GM18508 (cell line): ENCODE measurements at regions not wholly inside any gene's neighbourhood (a gene's known extent, or its start where the extent isn't known, plus 50 kb on each side); places are given as distances from the start of the nearest gene placed in this dataset.
"Not testable (repeated sequence)": the region's sequence is repeated elsewhere in the genome, so short reads cannot be mapped to it uniquely, and the experiment has no call there.

ENCODE experiments used
- ATAC-seq: cut with Tn5 transposase; IDR thresholded peaks from one replicate; pipeline ENCODE4 v1.9.1; 2021; ENCODE audit warnings: moderate number of reproducible peaks; ENCODE audit not compliant: insufficient read depth, unreplicated experiment

DNA sequence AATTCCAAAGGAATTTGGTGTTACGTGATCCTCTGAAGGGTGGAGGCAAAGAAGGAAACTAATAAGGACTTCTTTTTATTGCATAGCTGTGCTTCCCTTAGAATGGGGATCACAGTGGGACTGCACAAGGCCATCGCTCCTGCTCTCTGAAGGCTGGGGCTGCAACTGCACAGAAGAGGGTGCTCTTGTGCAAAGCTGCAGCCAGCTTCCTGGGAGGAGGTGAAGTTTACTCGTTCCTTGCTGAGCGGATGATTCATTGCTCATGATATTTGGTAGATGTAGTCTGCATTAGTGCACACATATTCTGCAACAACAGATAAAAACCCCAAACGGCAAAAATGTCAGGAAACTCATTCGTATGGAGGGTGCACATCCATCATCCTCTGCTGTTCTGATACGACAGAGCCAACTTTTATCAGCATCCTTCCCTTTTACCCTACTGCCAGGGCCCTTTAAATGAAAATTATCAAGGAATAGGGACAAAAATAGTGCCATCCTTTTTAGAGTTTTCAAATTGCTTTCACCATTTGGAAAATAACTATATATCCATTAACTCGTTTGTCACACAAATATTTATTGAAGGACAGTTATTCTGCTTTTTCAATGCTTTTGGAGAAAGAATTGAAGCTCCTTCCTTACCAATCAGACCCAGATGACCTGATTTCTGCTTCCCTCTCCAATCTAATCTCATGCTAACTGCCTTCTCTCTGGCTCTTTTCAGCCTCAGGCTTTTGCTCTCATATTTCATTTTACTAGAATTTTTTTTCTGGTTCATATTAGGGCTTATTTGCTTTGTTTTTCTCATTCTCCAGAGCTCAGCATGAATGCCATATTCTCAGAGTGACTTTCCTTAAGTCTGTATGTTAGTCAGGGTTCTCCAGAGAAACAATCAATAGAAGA is 263.6 kb downstream of the DUSP10 start:
- peak; percentile 63 for ATAC-seq

DNA sequence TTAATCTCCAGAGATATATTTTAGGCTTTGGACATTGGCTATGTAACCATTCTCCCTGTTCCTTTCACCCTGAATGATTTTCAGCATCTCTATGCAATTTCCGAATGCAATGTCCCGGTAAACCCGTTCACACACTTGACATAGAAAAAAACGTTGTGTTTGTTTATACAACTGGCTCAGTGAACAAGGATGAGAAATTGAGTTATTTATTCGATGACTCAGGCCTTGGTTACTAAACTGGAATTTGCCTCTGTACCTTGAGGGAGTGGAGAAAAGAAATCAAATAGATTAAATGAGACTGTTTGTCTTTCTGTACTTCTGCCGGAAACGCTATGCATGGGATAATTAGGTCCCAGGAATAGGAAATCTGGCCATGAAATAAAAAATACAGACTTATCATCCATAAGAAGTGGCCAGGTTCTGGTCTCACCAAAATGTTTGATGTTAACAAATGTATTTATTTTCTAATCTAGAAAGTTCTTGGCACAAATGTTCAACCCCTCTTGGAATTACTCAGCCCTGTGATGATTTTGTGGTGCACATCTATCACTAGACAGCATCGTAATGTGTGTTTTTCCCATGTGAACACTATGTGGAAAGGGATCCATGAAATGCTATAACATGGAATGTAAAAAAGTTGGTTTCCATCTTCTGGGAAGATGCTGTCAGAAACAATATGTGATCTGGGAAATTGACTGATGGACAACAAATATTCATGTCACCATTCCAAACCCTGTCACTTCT is 253.9 kb downstream of the DUSP10 start:
- no peak for ATAC-seq

DNA sequence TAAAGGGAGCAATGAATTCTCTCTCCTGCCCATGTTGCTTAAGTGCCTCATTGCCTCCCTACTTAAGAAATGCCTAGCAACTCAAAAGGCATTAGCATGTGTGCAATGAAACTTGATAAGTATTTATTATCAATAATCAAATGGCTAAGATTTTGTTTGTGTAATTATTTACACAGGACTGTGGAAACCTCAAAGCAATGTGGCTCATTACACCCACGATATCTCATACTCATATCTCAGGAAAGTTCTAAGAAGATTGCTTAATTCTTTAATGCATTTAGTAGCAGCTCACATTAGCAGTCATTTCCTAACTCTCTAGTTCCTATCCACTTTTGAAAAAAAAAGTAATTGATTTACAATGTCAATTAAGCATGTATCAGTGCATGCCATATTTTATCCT is 253.3 kb downstream of the DUSP10 start:
- ATAC-seq = no peak

DNA sequence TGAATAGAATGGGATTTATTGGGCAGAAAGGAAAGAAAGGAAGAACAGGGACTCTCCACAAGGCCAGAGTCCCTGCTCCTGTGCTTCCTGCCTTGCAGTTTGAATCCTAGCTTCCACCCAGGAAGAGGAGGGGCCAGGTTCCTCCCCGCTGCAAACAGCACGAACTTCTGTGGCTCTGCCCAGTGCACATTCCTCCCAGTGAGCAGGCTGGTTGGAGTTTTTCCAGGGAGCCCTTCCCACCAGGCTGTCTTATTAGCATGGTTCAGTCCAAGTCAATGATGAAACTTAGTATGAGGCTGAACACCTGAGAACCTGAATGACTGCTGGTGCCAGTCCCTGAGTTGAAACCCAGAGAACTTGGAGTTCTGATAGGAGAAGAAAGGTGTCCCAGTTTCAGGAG is 247.2 kb downstream of the DUSP10 start:
- ATAC-seq = no peak

DNA sequence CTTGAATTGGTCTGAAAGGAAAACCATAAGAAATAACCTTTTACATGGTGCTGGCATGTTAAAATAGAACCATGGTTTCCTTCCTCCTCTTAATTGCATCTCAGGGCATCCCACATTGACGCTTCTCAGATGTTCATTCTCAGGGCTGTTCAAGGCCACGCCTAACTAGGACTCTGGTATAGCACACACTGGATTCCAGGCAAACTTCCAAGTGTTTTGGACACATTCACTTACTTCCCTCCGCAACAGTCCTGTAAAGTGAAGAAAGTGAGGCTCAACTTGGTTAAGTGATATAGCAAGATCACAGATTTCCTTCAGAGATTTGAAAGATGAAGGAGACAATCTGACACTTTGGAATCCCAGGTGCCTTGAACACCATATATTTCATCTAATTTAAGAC is 244.8 kb downstream of the DUSP10 start:
- ATAC-seq = no peak

DNA sequence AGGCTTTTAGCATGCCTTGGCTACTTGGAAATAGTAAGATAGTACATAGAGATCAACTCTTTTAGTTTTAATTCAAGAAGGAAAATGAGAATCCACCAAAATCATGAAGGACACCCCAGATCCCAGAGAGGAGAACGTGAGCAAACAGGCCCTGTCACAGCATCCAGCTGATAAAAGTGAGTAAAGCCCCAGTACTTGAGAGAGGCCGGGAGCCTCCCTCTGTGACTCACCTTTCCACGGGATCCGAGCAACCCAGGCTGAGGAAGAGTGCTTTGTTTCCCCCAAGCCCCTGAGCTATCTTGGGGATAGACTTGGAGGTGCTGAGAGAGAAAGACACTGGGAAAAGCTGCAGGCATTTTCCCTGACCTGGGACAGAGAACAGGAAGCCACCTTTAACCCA is 238.6 kb downstream of the DUSP10 start:
- ATAC-seq = no peak

DNA sequence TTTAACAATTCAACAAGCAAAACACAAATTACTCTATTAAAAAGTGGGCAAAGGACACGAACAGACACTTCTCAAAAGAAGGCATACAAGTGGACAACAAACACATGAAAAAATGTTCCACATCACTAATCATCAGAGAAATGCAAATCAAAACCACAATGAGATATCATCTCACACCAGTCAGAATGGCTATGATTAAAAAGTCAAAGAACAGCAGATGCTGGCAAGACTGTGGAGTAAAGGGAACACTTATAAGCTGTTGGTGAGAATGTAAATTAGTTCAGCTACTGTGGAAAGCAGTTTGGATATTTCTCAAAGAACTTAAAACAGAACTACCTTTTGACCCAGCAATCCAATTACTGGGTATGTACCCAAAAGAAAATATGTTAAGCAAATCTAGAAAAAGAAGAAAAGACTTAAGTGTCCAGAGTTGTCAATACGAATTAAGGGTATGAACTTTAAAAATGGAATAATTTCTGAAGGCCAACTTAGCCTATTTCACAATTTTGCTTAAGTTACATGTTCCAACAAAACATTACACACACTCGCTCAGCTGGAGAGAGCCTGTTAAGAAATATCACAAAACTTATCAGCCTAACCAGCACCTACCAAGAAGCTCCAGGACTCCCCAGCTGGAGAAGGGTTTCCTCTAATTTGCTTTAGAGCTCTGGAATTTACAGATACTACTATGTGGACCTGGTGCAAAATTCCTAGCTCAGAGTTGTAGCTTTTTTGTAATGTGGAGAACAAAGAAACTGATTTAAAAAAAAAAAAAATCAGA is 232.1 kb downstream of the DUSP10 start:
- no peak for ATAC-seq

DNA sequence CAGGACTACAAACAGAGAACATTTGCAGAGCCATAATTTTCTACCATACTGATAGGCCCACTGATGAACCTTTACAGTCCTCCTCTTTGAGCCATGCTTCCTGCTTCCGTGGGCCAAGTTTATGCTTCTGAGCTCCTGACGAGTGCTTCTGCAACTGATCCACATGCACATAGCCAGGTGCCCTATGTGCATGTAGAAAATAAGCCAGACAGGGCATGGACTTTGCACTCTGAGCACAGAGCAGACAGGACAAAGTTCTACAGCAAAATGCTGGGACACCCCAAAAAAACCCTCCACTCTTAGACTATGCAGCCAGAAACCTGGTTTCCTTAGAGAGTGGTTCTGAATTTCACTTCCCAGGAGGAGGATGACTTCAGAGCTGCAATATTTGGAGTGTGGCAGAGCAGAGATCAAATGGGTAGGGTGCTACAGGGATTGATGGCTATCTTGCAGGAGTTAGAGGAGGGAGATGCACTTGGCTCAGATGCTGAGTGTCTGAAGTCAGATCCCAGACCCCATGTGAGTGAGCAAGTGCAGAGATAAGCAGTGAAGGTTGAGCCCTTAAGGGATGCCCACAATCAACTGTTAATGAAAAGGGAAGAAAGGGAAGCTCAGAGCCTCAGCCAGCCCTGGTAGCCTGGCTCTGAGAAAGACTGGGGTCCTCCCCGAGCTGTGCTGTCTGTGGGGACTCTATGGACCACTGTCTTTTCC is 230.9 kb downstream of the DUSP10 start:
- ATAC-seq = no peak

DNA sequence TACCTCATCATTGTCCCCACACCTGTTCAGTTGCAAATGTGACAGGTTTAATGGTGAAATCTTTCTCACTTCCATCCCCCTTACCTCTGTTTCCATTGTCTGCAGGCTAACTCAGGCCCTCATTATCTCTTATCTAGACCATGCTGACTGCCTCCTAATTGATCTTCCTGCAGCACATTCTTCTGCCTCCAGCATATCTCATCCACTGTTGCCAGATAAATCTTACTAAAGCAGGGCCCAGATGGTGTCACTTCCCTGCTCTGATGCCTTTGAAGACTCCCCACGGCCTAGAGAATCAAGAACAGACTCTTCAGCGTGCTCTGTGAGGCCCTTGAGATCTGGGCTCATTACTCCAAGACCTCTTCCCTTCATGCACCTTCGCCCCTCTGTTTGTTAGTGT is 230.1 kb downstream of the DUSP10 start:
- ATAC-seq = no peak

DNA sequence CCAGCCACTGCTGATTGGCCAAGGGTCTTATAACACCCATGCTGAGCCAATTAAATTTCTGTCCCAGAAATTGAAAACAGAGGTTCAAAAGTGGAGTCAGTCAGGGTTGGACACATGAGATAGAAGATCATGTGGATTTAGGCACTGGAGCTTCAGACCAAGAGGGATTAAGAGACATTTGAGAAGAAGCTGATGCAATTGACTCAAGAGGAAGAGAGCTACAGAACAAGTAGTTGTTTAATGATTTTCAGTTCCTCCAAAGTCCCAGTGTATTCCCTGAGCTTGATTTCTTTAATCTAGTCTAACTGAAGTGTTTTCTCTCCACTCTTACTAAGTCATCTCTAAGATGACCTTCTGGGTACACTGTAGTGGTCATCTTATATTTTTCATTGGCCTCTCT is 227.1 kb downstream of the DUSP10 start:
- no peak for ATAC-seq

DNA sequence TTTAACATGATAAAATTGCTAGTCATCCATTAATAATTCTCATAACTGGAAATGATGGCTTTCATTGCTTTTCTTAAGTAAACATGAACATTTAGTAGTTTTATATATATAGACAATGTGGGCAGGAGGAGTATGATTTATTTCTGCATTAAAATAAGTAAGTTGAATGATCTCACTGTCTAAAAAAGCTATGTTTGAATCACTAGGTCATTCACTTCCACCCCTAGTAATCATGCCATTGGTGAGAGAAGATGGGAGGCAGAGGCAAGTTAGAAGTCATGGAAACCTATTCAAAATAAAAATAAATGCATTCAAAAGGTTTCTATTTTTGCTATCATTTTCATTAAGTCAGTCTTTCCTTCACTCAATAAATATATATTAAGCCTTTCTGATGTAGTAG is 226.4 kb downstream of the DUSP10 start:
- no peak for ATAC-seq

DNA sequence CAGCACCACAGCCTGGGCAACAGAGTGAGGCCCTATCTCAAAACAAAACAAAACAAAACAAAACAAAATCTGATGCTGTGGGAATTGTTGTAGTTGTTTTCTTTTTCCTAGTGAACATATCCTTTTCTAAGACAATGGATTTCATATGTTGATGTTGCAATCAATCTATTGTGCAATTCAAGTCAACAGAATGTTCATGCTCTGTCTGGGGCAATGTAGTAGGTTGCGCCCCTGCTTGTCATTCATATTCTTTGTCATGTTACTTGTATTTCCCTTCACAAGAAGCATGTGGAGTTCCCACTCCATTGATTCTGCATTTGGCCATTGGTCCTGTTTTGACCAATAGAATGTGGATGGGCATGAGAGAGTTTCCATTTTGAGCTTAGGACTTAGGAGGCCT is 223.9 kb downstream of the DUSP10 start:
- no peak for ATAC-seq

DNA sequence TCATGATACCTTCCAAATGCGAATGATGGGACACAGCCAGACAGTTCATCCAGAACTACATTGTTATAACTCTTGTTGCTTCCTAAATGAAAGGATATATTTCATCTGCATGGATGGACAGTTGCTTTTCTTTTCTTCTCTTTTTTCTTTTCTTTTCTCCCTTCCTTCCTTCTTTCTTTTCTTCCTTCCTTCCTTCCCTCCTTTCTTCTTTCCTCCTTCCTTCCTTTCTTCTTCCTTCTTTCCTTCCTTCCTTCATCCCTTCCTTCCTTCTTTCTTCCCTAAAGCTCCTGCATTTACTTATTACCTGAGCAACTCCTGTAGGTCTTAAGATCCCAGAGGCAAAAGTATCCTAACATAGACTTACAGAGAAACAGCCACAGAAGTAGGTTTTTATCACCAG is 221.6 kb downstream of the DUSP10 start:
- no peak for ATAC-seq

DNA sequence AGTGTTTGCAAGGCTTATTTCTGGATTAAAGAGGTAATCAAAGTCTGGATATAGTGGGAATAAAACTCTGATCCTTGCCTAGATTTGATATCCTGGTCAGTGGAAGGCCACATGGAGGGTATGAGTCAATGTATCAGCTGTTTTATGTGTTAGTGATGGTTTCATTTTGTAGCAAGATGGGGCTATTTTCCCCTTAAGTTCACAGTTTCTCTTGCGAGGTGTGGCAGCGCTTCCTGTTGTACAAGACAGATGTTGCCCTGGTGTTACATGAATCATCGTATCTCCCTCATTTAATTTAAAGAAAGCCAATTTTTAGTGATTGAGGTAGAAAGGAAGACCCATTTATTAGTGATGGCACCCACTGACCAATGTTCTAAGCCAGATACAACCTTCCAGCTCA is 220.2 kb downstream of the DUSP10 start:
- no peak for ATAC-seq

DNA sequence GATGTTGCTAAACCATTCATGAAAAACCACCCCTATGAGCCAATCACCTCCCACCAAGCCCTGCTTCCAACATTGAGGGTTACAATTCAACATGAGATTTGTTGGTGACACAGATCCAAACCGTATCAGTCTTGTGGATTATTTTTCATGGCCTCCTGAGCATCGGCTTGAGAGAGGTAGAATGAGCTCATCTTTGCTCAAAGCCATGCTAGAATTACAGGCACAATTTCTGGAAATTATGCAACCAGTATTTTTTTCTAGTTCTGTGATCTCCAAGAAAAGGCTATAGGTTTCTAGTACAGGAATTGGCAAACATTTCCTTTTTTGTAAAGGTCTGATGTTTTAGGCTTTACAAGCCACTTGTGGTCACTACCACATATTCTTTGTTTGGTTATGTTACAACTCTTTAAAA is 219.4 kb downstream of the DUSP10 start:
- no peak for ATAC-seq

DNA sequence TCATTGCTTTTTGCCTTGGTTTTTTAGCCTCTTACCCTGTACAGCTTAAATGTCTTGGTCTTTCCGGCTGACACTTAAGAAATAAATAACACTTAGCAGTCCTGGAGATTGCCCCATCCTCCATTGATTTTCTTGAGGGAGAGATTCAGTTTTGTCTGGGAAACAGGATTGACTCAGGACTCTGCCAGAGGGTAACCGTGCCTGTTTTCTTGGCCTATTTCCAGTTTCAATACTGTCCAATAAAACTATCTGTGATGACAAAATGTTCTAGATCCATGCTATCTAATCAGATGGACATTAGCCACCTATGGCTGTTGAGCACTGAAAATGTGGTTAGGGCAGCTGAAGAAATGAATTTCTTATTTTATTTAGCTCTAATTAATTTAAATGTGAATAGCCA is 216.1 kb downstream of the DUSP10 start:
- ATAC-seq = no peak

DNA sequence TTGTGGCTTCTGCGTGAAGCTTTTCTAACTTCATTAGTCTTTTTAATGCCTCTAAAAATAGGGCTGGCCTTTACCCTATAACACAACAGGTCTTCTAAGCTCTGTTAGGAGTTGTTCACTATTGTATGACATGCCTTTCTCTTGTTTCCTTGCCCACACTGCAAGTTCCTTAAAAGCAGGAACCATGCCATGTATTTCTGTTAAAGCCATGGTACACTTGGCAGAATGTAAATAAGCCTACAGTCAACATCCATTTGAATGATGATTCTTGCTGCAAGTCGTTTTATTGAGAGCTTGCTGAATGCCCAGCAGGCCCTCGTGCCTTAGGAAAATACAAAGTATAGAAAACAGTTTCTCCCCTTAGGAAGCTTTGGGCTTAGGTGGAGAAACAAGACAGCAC is 214.6 kb downstream of the DUSP10 start:
- no peak for ATAC-seq

DNA sequence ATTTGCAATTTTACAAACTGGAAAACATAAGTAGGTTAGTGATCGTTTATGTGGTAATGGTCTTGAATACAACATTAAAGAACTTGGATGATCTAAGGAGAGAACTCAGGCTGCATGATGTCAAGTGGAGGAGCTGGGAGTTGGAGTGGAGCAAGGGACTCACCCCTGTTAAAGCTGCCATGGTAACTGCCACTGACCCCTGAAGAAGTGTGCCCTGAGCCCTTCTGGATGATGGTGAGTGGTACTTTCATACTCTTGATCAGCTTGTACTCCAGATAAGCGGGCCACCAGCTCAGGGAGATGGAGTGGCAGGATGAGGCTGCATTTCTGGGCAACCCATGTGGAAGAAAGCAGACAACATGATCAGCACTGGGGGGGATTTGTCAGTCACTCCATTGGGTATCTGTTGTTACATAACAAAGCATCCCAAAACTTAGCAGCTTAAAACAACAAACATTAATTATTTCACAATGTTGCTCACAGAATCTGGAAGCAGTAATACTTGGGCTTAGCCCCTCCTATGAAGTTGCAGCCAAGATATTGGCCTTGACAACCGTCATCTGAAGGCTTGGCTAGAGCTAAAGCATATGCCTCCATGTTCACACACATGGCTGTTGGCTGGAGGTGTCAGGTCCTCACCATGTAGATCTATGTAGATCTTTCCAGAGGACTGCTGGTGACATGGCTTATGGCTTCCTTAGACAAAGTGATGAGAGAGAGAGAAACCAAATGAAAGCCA is 213.8 kb downstream of the DUSP10 start:
- ATAC-seq = no peak

DNA sequence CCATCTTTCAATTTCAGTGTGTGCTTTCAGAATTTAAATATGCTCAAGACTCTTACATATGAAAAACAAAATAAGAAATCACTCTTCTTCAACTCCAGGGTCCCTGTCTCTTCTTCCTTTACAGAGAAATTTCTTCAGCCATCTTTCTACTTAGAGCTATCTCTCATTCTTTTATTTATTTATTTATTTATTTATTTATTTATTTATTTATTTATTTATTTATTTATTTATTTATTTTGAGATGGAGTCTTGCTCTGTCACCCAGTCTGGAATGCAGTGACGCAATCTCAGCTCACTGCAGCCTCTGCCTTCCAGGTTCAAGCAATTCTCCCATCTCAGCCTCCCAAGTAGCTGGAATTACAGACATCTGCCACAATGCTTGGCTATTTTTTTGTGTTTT is 211.7 kb downstream of the DUSP10 start:
- not testable (repeated sequence) for ATAC-seq

DNA sequence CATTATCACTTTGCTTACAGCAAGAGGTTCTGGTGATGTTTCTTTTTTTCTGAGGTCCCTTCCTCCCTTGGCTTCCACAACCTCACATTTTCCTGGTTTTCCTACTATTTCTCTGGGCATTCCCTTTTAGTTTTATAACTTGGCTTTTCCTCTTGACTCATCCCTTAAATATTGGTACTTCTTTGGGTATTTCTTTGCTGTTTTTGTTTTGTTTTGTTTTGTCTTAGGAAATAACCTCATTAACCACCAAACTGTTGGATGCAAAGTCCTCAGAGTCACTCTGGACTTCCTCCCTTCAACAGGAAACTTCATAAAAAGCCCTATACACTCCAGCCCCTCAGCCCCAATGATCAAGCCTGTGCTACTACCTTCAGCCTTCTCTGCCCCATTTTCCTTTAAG is 211.1 kb downstream of the DUSP10 start:
- no peak for ATAC-seq
